GM23248 (cell line): ENCODE measurements at regions not wholly inside any gene's neighbourhood (a gene's known extent, or its start where the extent isn't known, plus 50 kb on each side); places are given as distances from the start of the nearest gene placed in this dataset.

Source experiments
- EZH2 ChIP-seq: fragments of 200-600 bp; sonication (generic); IDR thresholded peaks from 2 replicates; pipeline ENCODE4 v1.6.1; 2018; ENCODE audit warnings: antibody characterized with exemption, mild to moderate bottlenecking; ENCODE audit not compliant: insufficient read depth, poor library complexity, severe bottlenecking
- EZH2phosphoT487 ChIP-seq: fragments of 200-600 bp; sonication (generic); IDR thresholded peaks from 2 replicates; pipeline ENCODE4 v1.6.1; 2018; ENCODE audit warnings: antibody characterized with exemption, moderate library complexity, mild to moderate bottlenecking, low read depth; ENCODE audit not compliant: insufficient read depth

DNA sequence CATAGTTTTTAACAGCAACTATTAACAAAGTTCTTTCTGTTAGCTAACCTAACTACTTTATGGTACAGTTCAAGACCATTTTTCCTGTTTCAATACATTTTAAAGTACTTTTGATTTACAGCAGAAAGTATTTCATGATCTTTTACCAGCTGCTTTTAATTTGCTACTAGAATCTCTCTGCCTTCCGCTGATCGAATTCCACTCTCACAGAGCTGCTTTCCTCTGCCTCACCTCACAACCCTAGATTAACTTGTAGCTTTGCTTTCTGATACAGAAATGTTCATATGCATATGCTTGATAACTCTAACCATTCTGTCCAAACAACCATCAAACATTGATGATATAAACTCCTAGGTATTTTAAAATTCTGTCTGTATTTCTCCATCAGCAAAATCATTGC is 463.2 kb upstream of the ZEB2 start:
- TF ChIP-seq EZH2, result no peak
- no peak for TF ChIP-seq EZH2phosphoT487
